ENCODE measurements at regions not wholly inside any gene's neighbourhood (a gene's known extent, or its start where the extent isn't known, plus 50 kb on each side); places are given as distances from the start of the nearest gene placed in this dataset.

- in situ Hi-C loops (cut with HindIII; ENCODE audit: low sequenced_read_pairs), result no loop called here
- DNase-seq (ENCODE audit: low read depth, low spot score), result no peak
- H3K4me3 ChIP-seq (ENCODE audit: low read depth, low read length), result no peak overlapping the region
- TF ChIP-seq CTCF (IDR thresholded peaks at IDR 0.05; ENCODE audit: low read depth, low read length), result no peak
Observed at GRCh38 chr18:75518007-75518406, 90.5 kb upstream of the SMIM21 start.

- H3K4me3 ChIP-seq (ENCODE audit: low read depth, low read length), result no peak overlapping the region
- in situ Hi-C loops (cut with HindIII; ENCODE audit: low sequenced_read_pairs), result no loop called here
- no peak for DNase-seq (ENCODE audit: low read depth, low spot score)
- no peak for TF ChIP-seq CTCF (IDR thresholded peaks at IDR 0.05; ENCODE audit: low read depth, low read length)
Observed at GRCh38 chr18:75517286-75517685, 89.8 kb upstream of the SMIM21 start.

GRCh38 chr18:75507636-75508035 is 80.1 kb upstream of the SMIM21 start:
- in situ Hi-C loops (cut with HindIII; ENCODE audit: low sequenced_read_pairs), result no loop called here
- no peak overlapping the region for H3K4me3 ChIP-seq (ENCODE audit: low read depth, low read length)
- TF ChIP-seq CTCF (IDR thresholded peaks at IDR 0.05; ENCODE audit: low read depth, low read length), result no peak
- no peak for DNase-seq (ENCODE audit: low read depth, low spot score)

- in situ Hi-C loops (cut with HindIII; ENCODE audit: low sequenced_read_pairs), result no loop called here
- TF ChIP-seq CTCF (IDR thresholded peaks at IDR 0.05; ENCODE audit: low read depth, low read length), result no peak
- no peak for DNase-seq (ENCODE audit: low read depth, low spot score)
- no peak overlapping the region for H3K4me3 ChIP-seq (ENCODE audit: low read depth, low read length)
Observed at GRCh38 chr18:75506913-75507312, 79.4 kb upstream of the SMIM21 start.

GRCh38 chr18:75504469-75504868 is 77.0 kb upstream of the SMIM21 start:
- no peak for DNase-seq (ENCODE audit: low read depth, low spot score)
- in situ Hi-C loops (cut with HindIII; ENCODE audit: low sequenced_read_pairs), result no loop called here
- H3K4me3 ChIP-seq (ENCODE audit: low read depth, low read length), result no peak overlapping the region
- TF ChIP-seq CTCF (IDR thresholded peaks at IDR 0.05; ENCODE audit: low read depth, low read length), result no peak

GRCh38 chr18:75503615-75504014 is 76.1 kb upstream of the SMIM21 start:
- TF ChIP-seq CTCF (IDR thresholded peaks at IDR 0.05; ENCODE audit: low read depth, low read length), result no peak
- in situ Hi-C loops (cut with HindIII; ENCODE audit: low sequenced_read_pairs), result no loop called here
- DNase-seq (ENCODE audit: low read depth, low spot score), result no peak
- no peak overlapping the region for H3K4me3 ChIP-seq (ENCODE audit: low read depth, low read length)

GRCh38 chr18:75502286-75502685 is 74.8 kb upstream of the SMIM21 start:
- in situ Hi-C loops (cut with HindIII; ENCODE audit: low sequenced_read_pairs), result no loop called here
- no peak for DNase-seq (ENCODE audit: low read depth, low spot score)
- no peak overlapping the region for H3K4me3 ChIP-seq (ENCODE audit: low read depth, low read length)
- no peak for TF ChIP-seq CTCF (IDR thresholded peaks at IDR 0.05; ENCODE audit: low read depth, low read length)
